H9 (cell line): ENCODE measurements at regions not wholly inside any gene's neighbourhood (a gene's known extent, or its start where the extent isn't known, plus 50 kb on each side); places are given as distances from the start of the nearest gene placed in this dataset.

Experiments used
- DNase-seq: peaks from one replicate; pipeline ENCODE4 v3.0.0-alpha.2; 2017
- H2AFZ ChIP-seq: one replicate; pipeline ENCODE4 v1.6.1; 2013; ENCODE audit warnings: mild to moderate bottlenecking, low read length, control low read depth, moderate library complexity
- H2AK5ac ChIP-seq: 2 replicates; pipeline ENCODE4 v1.6.1; 2013; ENCODE audit warnings: low read length, control low read depth, mixed read lengths; ENCODE audit not compliant: insufficient read length
- H2BK120ac ChIP-seq: one replicate; pipeline ENCODE4 v1.6.1; 2013; ENCODE audit warnings: low read depth, mild to moderate bottlenecking, low read length, control low read depth, inconsistent platforms; ENCODE audit not compliant: poor library complexity, severe bottlenecking
- H2BK12ac ChIP-seq: 2 replicates; pipeline ENCODE4 v1.6.1; 2013; ENCODE audit warnings: low read length, control low read depth, mixed read lengths, low read depth; ENCODE audit not compliant: insufficient read length
- H2BK15ac ChIP-seq: 2 replicates; pipeline ENCODE4 v1.6.1; 2013; ENCODE audit warnings: low read depth, low read length, control low read depth
- H2BK20ac ChIP-seq: one replicate; pipeline ENCODE4 v1.6.1; 2013; ENCODE audit warnings: low read depth, mild to moderate bottlenecking, low read length, control low read depth, inconsistent platforms; ENCODE audit not compliant: poor library complexity, severe bottlenecking
- H2BK5ac ChIP-seq: 2 replicates; pipeline ENCODE4 v1.6.1; 2013; ENCODE audit warnings: low read length, control low read depth, mixed read lengths; ENCODE audit not compliant: insufficient read length
- H3K14ac ChIP-seq: 2 replicates; pipeline ENCODE4 v1.6.1; 2013; ENCODE audit warnings: low read length, control low read depth; ENCODE audit not compliant: insufficient read depth
- H3K18ac ChIP-seq: 2 replicates; pipeline ENCODE4 v1.6.1; 2013; ENCODE audit warnings: low read depth, mild to moderate bottlenecking, mixed read lengths, low read length, control low read depth; ENCODE audit not compliant: insufficient read length
- H3K23ac ChIP-seq: 2 replicates; pipeline ENCODE4 v1.6.1; 2013; ENCODE audit warnings: low read length, control low read depth, mixed read lengths, low read depth; ENCODE audit not compliant: insufficient read length
- H3K23me2 ChIP-seq: 2 replicates; pipeline ENCODE4 v1.6.1; 2013; ENCODE audit warnings: low read depth, mild to moderate bottlenecking, mixed read lengths, low read length, control low read depth; ENCODE audit not compliant: insufficient read length, poor library complexity, severe bottlenecking
- H3K27ac ChIP-seq: 2 replicates; pipeline ENCODE4 v1.5.1; 2013; ENCODE audit warnings: low read length, control low read depth, mixed read lengths, low read depth; ENCODE audit not compliant: insufficient read length
- H3K27me3 ChIP-seq: 2 replicates; pipeline ENCODE4 v1.6.1; 2013; ENCODE audit warnings: low read length, control low read depth, inconsistent platforms; ENCODE audit not compliant: insufficient read depth
- H3K4ac ChIP-seq: 2 replicates; pipeline ENCODE4 v1.6.1; 2013; ENCODE audit warnings: low read depth, mild to moderate bottlenecking, control low read depth, inconsistent platforms, low read length, moderate library complexity
- H3K4me1 ChIP-seq: 2 replicates; pipeline ENCODE4 v1.6.1; 2013; ENCODE audit warnings: low read length, control low read depth, inconsistent platforms; ENCODE audit not compliant: insufficient read depth
- H3K4me2 ChIP-seq: 2 replicates; pipeline ENCODE4 v1.6.1; 2013; ENCODE audit warnings: low read length, control low read depth, mixed read lengths; ENCODE audit not compliant: insufficient read length, insufficient read depth
- H3K56ac ChIP-seq: 2 replicates; pipeline ENCODE4 v1.6.1; 2013; ENCODE audit warnings: low read depth, mild to moderate bottlenecking, mixed read lengths, low read length, control low read depth; ENCODE audit not compliant: insufficient read length
- H3K79me1 ChIP-seq: 2 replicates; pipeline ENCODE4 v1.6.1; 2013; ENCODE audit warnings: low read depth, mild to moderate bottlenecking, moderate library complexity, low read length, control low read depth, inconsistent platforms; ENCODE audit not compliant: insufficient read depth, poor library complexity, severe bottlenecking
- H3K79me2 ChIP-seq: 2 replicates; pipeline ENCODE4 v1.6.1; 2013; ENCODE audit warnings: low read length, control low read depth, inconsistent platforms; ENCODE audit not compliant: insufficient read depth
- H3K9ac ChIP-seq: 2 replicates; pipeline ENCODE4 v1.6.1; 2013; ENCODE audit warnings: low read length, control low read depth, mixed read lengths; ENCODE audit not compliant: insufficient read length; ENCODE audit errors: extremely low read depth
- H3K9me3 ChIP-seq: one replicate; pipeline ENCODE4 v1.6.1; 2013; ENCODE audit warnings: low read depth, low read length, inconsistent platforms; ENCODE audit not compliant: control insufficient read depth
- H3T11ph ChIP-seq: one replicate; pipeline ENCODE4 v1.6.1; 2013; ENCODE audit warnings: mild to moderate bottlenecking, low read length, control low read depth, inconsistent platforms
- H4K20me1 ChIP-seq: one replicate; pipeline ENCODE4 v1.6.1; 2013; ENCODE audit not compliant: control insufficient read depth, insufficient read length, insufficient read depth
- H4K5ac ChIP-seq: 2 replicates; pipeline ENCODE4 v1.6.1; 2013; ENCODE audit warnings: low read depth, mild to moderate bottlenecking, mixed read lengths, low read length, control low read depth; ENCODE audit not compliant: insufficient read length
- H4K8ac ChIP-seq: replicated peaks from 2 replicates; pipeline ENCODE4 v1.6.1; 2013; ENCODE audit warnings: low read length, control low read depth, mixed read lengths, low read depth; ENCODE audit not compliant: insufficient read length
- H4K91ac ChIP-seq: 2 replicates; pipeline ENCODE4 v1.6.1; 2013; ENCODE audit warnings: low read depth, mild to moderate bottlenecking, moderate library complexity, mixed read lengths, low read length, control low read depth; ENCODE audit not compliant: insufficient read length
- H3K27ac Mint-ChIP-seq, 3 experiments: 2 replicates in 2 of 3; 3 replicates in 1 of 3; pipeline ENCODE4 v1.8.0; 2020 to 2021; ENCODE audit warnings: mixed read lengths in 3 of 3, mild to moderate bottlenecking in 1 of 3, moderate library complexity in 1 of 3
- H3K27me3 Mint-ChIP-seq: 2 replicates; pipeline ENCODE4 v1.8.0; 2021; ENCODE audit warnings: low read depth, mild to moderate bottlenecking, moderate library complexity, mixed read lengths
- H3K36me3 Mint-ChIP-seq, 3 experiments: 2 replicates in 2 of 3; 3 replicates in 1 of 3; pipeline ENCODE4 v1.8.0; 2020 to 2021; ENCODE audit warnings: low read depth in 3 of 3, mixed read lengths in 3 of 3; ENCODE audit not compliant: insufficient read depth in 1 of 3
- H3K4me1 Mint-ChIP-seq, 2 experiments: 2 replicates each; pipeline ENCODE4 v1.8.0; 2020; ENCODE audit warnings: mixed read lengths in 2 of 2
- H3K4me3 Mint-ChIP-seq, 2 experiments: 2 replicates in 1 of 2; 3 replicates in 1 of 2; pipeline ENCODE4 v1.8.0; 2020 to 2021; ENCODE audit warnings: mild to moderate bottlenecking in 2 of 2, mixed read lengths in 2 of 2, moderate library complexity in 1 of 2
- H3K9me3 Mint-ChIP-seq, 2 experiments: 2 replicates in 1 of 2; 3 replicates in 1 of 2; pipeline ENCODE4 v1.8.0; 2020; ENCODE audit warnings: mild to moderate bottlenecking in 2 of 2, mixed read lengths in 2 of 2, moderate library complexity in 1 of 2
- WGBS: extraction: QIAGEN DNeasy Blood & Tissue Kit; methylation state at CpG from one replicate; pipeline ENCODE4 v1.1.7; 2013; ENCODE audit warnings: missing lambda C conversion rate, low lambda C conversion rate, mixed read lengths; ENCODE audit not compliant: insufficient read length; ENCODE audit errors: extremely low coverage; 5-methylcytosine and 5-hydroxymethylcytosine counted together
- TF ChIP-seq, protein P1 (sequence below): fragments of 200-600 bp; sonication (generic); conservative IDR thresholded peaks from 3 replicates; pipeline ENCODE4 v1.8.0; 2021; ENCODE audit warnings: antibody characterized with exemption, mild to moderate bottlenecking

DNA sequence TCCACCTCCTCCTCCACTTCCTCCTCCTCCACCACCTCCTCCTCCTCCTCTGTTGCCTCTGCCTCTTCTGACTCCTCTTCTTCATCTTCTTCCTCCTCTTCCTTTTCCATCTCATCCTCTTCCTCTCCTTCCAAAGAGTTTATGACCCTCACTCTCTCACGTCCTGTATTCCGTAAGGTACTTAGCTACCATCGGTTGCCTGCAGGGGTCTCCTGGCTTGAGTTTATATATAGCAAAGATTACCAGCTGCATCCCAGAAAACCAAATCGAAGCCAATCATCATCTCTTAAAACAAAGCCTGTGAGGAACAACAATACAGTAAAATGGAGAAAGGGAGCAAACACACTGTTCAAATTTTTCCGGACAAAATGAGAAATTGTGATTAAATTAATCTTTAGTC, 317.4 kb downstream of the C3orf38 start:
- Histone ChIP-seq H3K9me3 (no peaks in the 10 kb centered on the region), H3K23me2 (no peaks in the 10 kb centered on the region), H4K91ac (no peak overlapping the region), H3K23ac (no peak overlapping the region), H3K27ac (no peak overlapping the region), H2AFZ (no peak overlapping the region), H2BK20ac (no peak overlapping the region), H3K4me2 (no peak overlapping the region), H3K9ac (no peak overlapping the region), H4K20me1 (no peaks in the 10 kb centered on the region), H3K18ac (no peak overlapping the region), H3K79me1 (no peaks in the 10 kb centered on the region), H3K79me2 (no peaks in the 10 kb centered on the region), H4K5ac (no peak overlapping the region), H2BK15ac (no peak overlapping the region), H3K4me1 (no peaks in the 10 kb centered on the region), H3K27me3 (no peaks in the 10 kb centered on the region), H2BK5ac (no peak overlapping the region), H3K4ac (no peak overlapping the region), H3K14ac (no peak overlapping the region), H4K8ac (no peak overlapping the region), H3K56ac (no peak overlapping the region), H3T11ph (no peak overlapping the region), H2AK5ac (no peak overlapping the region), H2BK12ac (no peak overlapping the region), H2BK120ac (no peak overlapping the region)
- Mint-ChIP-seq H3K4me1 (no peaks in the 10 kb centered on the region), H3K36me3 (peaks cover 0 to 1% (median 0%) of the 10 kb centered on the region in 3 experiments; a peak in 1 of 7 replicates), H3K9me3 (peaks cover 3 to 4% of the 10 kb centered on the region in 2 experiments; a peak in 2 of 5 replicates), H3K27ac (no peak overlapping the region), H3K27me3 (no peaks in the 10 kb centered on the region; the same call in 1 of the 2 replicates), H3K4me3 (no peak overlapping the region)
- no CpG with 5 or more reads among the region's 5 CpGs for WGBS
- TF ChIP-seq, protein P1, sequence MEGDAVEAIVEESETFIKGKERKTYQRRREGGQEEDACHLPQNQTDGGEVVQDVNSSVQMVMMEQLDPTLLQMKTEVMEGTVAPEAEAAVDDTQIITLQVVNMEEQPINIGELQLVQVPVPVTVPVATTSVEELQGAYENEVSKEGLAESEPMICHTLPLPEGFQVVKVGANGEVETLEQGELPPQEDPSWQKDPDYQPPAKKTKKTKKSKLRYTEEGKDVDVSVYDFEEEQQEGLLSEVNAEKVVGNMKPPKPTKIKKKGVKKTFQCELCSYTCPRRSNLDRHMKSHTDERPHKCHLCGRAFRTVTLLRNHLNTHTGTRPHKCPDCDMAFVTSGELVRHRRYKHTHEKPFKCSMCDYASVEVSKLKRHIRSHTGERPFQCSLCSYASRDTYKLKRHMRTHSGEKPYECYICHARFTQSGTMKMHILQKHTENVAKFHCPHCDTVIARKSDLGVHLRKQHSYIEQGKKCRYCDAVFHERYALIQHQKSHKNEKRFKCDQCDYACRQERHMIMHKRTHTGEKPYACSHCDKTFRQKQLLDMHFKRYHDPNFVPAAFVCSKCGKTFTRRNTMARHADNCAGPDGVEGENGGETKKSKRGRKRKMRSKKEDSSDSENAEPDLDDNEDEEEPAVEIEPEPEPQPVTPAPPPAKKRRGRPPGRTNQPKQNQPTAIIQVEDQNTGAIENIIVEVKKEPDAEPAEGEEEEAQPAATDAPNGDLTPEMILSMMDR, result peak; percentile 56
- DNase-seq, result peak; percentile 26
